ENCODE measurements at regions not wholly inside any gene's neighbourhood (a gene's known extent, or its start where the extent isn't known, plus 50 kb on each side); places are given as distances from the start of the nearest gene placed in this dataset.
"Not testable (repeated sequence)": the region's sequence is repeated elsewhere in the genome, so short reads cannot be mapped to it uniquely, and the experiment has no call there.

DNA sequence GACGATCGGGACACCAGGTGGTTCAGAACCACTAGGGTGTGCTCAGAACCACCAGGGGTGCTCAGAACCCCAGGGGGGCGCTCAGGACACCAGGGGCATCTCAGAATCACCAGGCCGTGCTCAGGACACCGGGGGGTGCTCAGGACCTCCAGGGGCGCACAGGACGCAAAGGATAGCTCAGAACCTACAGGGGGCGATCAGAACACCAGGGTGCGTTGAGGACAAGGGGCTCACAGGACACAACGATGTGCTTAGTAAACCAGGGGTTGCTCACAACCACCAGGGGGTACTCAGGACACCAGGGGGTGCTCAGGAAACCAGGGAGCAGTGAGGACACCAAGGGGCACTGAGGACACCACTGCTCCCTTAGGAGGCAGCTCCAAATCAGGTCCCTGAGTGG is 166.3 kb downstream of the ZNF267 start:
- TF ChIP-seq, protein P1, sequence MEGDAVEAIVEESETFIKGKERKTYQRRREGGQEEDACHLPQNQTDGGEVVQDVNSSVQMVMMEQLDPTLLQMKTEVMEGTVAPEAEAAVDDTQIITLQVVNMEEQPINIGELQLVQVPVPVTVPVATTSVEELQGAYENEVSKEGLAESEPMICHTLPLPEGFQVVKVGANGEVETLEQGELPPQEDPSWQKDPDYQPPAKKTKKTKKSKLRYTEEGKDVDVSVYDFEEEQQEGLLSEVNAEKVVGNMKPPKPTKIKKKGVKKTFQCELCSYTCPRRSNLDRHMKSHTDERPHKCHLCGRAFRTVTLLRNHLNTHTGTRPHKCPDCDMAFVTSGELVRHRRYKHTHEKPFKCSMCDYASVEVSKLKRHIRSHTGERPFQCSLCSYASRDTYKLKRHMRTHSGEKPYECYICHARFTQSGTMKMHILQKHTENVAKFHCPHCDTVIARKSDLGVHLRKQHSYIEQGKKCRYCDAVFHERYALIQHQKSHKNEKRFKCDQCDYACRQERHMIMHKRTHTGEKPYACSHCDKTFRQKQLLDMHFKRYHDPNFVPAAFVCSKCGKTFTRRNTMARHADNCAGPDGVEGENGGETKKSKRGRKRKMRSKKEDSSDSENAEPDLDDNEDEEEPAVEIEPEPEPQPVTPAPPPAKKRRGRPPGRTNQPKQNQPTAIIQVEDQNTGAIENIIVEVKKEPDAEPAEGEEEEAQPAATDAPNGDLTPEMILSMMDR (IDR thresholded peaks at IDR 0.05): not testable (repeated sequence)
- TF ChIP-seq POLR2A (IDR thresholded peaks at IDR 0.05): not testable (repeated sequence)
